HG03521 (cell line): ENCODE measurements at regions not wholly inside any gene's neighbourhood (a gene's known extent, or its start where the extent isn't known, plus 50 kb on each side); places are given as distances from the start of the nearest gene placed in this dataset.
A peak's percentile ranks its signal among the peaks of the same experiment; 100 is the strongest.

Experiments
- ATAC-seq: cut with Tn5 transposase; IDR thresholded peaks from one replicate; pipeline ENCODE4 v1.9.1; 2021; ENCODE audit warnings: mild to moderate bottlenecking, moderate library complexity; ENCODE audit not compliant: unreplicated experiment

DNA sequence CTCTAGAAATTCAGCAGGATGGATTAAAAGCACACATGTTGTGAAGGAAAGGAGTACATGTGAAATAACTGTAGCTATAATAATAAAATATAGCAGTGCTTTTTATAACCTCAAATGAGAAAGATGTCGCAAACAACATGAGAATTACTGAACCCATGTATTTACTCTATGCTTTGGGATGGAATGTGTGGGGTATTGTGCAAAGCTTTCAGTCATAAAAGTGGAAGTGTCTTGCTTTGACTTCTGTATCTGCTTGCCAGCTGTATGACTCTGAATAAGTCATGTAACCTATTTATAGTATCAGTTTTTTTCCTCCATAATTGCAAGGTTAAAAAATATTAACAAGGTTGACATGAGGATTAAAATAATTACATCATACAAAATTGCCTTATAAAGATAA is 519.3 kb upstream of the CADM2 start:
- ATAC-seq, result no peak

GRCh38 chr3:84440291-84440690 is 518.5 kb upstream of the CADM2 start:
- ATAC-seq, result no peak

DNA sequence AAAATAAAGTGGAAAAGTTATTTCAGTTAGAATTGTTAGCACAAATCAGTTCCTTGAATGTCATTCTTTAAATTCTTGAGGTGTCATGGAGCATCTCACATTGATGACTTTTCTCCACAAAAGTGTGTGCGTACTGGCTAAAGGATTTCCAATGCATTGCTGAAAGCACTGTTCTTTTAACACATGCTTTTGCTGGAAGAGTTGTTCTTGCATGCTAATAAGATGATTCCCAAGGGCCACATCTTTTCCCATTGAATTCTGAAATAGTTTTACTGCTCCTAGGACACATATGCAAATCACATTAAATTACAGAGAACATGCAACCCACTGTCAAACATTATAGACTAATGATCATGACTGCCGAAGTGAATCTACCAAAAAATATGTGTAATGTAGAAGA is 516.3 kb upstream of the CADM2 start:
- ATAC-seq, result no peak

- no peak for ATAC-seq
Observed at GRCh38 chr3:84444726-84445521, 513.9 kb upstream of the CADM2 start.

GRCh38 chr3:84487296-84487695 is 471.5 kb upstream of the CADM2 start:
- ATAC-seq, result no peak

- no peak for ATAC-seq
Observed at GRCh38 chr3:84504761-84505160, 454.0 kb upstream of the CADM2 start.

DNA sequence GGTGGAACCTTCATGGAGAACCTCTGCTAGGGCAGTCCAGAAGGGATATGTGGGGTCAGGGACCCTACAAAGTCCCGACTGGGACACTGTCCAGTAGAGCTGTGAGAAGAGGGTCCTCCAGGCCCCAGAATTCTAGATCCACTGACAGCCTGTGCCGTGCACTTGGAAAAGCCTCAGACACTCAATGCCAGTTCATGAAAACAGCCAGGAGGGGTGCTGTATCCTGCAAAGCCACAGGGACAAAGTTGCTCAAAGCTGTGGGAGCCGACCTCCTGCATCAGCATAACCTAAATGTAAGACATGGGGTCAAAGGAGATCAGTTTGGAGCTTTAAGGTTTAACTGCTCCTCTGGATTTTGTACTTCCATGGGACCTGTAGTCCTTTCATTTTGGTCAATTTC is 448.8 kb upstream of the CADM2 start:
- ATAC-seq, result no peak

GRCh38 chr3:84522893-84523292 is 435.9 kb upstream of the CADM2 start:
- ATAC-seq, result no peak

GRCh38 chr3:84536916-84537315 is 421.9 kb upstream of the CADM2 start:
- no peak for ATAC-seq

DNA sequence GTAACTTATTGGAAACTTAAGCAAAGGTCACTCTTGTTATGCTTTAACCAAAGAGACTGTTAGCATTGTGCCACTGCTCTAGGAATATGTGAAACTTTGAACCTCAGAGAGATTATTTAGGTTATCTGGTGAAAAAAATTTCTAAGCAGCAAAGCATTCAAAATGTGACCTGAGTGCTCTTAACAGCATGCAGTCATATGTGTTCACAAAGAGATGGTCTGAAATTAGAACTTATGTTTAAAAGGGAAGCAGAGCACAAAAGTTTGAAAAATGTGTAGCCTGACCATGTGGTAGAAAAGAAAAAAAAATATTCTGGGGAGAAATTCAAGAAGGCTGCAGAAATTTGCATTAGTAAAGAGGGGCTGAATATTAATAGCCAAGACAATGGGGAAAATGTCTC is 420.2 kb upstream of the CADM2 start:
- no peak for ATAC-seq

DNA sequence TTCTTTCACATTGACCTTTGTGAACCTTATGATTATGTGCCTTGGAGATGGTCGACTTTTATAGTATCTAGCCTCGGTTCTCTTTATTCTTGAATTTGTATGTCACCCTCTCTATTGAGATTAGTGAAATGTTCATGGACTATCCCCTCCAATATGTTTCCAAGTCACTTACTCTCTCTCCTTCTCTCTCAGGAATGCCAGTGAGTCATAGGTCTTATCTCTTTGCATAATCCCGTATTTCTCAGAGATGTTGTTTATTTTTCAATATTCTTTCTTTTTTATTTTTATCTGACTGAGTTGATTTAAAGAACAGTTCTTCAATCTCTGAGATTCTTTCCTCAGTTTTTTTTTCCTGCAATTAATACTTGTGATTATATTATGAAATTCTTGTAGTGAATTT is 411.6 kb upstream of the CADM2 start:
- ATAC-seq, result no peak

DNA sequence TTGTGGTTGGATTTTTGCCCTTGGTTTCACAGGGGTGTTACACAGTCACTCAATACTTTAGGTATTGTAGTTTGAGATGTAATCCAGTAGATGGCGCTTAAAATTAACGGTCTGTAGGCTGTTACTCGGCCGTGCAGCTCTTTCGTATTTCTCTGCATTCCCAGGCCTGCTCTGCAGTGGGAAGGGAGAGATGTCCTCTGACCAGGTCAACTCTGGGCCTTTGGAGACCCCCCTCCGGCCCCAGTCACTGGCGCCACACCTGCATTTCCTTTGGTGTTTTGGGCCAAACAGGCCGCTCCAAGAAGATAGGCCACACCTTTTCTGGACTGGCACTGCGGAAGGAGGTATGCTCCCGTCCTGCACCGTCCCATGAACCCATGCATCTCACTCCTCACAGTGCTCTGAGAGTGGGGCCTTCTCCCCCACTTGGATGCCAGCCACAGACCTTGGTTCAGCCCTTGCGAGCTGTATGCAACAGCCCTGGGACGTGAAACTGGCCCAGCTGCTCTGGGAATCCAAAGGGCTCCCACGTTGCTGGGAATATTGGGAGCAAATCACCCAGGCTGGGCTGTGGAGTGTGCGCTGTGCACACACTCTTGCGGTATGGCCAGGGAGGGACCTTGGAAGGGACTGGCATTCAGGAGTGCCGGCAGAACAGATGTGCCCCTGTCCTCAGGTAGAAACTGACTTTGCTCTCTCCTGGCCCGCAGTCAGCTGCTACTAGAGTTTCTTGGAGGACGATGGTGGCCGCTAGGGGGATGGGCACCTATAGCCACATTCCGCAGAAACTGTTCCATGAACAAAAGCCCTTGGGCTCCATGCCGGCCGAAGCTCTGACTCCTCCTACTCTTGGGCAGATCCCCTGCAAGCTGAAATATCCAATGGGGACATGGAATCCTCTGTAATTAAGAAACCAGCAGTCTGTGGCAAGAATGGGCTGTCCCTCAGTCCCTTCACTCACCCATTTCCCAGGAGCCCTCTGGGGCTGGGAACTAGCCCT is 410.5 kb upstream of the CADM2 start:
- peak; percentile 74 for ATAC-seq

DNA sequence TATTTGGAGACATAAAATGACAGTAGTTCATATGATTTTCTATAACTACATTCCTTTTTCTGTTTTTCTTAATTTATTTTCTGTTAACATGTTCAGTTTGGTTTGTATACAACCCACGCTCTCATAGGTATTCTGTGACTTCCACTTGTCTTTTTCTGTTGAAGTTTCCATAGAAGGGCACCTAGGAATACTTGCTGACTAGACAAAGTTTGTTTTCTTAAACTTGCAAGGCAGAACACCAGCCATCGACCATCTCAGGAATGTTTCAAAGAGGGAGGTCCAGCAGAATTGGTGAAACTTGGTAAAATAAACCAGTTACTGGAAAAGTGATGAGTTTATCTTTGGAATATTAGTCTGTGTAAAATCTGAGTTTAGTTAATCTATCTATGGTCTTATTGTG is 403.2 kb upstream of the CADM2 start:
- ATAC-seq, result no peak

DNA sequence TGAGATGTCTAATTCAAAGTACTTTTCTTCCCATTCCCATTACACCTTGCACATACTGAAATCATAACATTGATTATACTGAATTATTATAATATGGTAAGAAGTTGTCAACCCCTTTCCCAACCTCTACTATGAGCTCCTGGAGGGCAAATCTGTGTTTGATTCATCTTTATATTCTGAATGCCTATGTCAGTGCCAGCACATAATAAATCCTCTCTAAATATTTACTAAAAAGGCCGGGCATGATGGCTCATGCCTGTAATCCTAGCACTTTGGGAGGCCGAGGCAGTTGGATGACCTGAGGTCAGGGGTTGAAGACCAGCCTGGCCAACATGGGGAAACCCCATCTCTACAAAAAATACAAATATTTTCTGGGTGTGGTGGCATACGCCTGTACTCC is 392.5 kb upstream of the CADM2 start:
- ATAC-seq, result no peak

DNA sequence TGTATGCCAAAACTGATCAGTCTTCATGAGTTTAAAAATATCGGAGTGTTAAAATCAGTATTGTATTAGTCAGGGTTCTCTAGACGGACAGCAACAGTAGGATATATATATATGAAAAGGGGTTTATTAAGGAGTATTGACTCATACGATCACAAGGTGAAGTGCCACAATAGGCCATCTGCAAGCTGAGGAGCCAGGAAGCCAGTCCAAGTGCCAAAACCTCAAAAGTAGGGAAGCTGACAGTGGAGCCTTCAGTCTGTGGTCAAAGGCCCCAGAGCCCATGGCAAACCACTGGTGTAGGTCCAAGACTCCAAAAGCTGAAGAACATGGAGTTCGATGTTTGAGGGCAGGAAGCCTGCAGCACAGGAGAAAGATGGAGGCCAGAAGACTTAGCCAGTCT is 391.0 kb upstream of the CADM2 start:
- no peak for ATAC-seq

DNA sequence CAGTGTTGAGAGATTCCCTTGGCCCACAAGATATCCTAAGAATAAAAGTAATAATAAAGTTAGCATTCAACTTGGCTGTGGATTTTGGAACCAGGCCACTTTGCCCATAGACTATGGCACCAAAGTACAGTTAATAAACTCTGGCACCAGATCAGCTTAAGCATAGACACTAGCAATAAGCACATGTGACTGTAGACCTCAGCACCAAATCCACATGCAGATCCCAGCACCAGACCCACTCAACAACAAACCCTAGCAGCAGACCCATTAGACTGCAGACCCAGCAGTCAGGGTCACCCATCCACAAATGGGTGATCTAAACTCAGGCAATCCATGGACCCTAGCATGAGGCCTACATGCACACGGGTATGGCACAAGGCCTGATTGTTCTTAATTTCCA is 384.8 kb upstream of the CADM2 start:
- ATAC-seq, result no peak

GRCh38 chr3:84586427-84586826 is 372.4 kb upstream of the CADM2 start:
- ATAC-seq, result no peak

DNA sequence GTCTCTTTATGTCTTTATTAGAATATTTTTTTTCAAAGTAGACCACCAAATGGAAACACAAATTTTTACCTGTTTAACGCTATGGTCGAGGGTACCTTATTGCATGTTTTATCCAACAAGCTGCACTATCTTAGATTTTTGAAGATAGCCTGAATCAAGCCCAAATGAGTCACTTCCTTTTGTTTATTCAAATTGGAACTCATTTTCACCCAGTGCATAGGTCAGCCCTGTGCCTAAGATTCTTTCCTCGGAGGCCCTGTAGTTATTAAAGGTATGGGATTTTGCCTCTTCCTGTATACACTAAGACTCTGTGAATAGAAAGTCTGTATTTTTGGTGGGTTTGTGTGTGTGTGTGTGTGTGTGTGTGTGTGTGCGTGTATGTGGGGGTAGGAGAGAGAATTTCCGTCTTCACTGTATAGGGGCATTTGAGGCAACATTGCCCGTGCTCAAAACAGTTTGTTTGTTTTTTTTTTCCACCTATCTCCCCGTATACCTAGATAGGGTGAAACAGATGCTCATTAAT is 358.0 kb upstream of the CADM2 start:
- no peak for ATAC-seq

DNA sequence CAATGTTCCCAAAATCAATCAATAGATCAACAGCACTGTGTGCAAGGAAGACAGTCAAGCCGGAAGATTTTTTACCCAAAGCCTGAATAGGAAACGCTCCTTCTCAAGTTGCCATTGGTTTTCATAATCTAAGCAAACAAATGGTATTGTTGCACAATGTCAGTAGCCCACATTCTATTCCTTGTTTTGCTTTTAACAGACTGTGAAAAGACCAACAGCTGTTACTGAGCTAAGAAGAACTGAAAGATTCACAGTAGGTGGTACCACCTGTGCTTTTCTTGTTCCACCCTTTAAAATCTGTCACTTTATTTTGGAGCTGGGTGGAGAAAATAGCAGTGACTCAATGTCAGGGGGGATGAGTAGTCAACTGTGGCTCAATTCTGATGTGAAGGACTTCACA is 357.5 kb upstream of the CADM2 start:
- ATAC-seq, result no peak

DNA sequence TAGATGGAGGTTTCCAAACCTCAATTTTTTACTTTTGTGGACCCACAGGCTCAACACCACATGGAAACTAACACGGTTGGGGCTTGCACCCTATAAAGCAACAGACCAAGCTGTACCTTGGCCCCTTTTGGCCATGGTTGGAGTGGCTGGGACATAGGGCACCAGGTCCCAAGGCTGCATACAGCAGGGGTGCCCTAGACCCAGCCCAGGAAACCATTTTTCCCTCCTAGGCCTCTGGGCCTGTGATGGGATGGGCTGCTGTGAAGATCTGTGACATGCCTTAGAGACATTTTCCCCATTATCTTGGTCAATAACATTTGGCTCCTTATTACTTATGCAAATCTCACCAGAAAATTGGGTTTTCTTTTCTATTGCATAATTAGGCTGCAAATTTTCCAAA is 337.0 kb upstream of the CADM2 start:
- ATAC-seq, result no peak

DNA sequence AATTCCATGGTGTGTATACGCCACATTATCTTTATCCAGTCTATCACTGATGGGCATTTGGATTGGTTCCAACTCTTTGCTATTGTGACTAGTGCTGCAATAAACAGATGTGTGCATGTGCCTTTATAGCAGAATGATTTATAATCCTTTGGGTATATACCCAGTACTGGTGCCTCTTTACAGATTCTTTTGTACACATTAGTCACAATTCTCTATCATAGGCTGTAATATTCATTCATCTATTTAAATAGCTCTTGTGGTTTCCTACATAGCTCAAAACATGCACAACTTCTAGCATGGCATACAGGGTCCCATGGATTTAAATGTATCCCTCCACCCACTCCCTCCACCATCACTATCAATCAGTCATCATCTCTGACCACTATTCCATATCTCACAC is 324.1 kb upstream of the CADM2 start:
- ATAC-seq, result no peak

GRCh38 chr3:84637272-84637671 is 321.5 kb upstream of the CADM2 start:
- no peak for ATAC-seq
